Stimulated activated CD4-positive, alpha-beta T cell treated with anti-CD3 and anti-CD28 coated beads, Interleukin-2, amount 100 ng/mL, for 24 hours (primary cell): ENCODE measurements at regions not wholly inside any gene's neighbourhood (a gene's known extent, or its start where the extent isn't known, plus 50 kb on each side); places are given as distances from the start of the nearest gene placed in this dataset.
"Not testable (repeated sequence)": the region's sequence is repeated elsewhere in the genome, so short reads cannot be mapped to it uniquely, and the experiment has no call there.

Source experiments
- DNase-seq, 2 donors: peaks; one replicate each; pipeline ENCODE4 v3.0.0-alpha.2; 2020

- DNase-seq = not testable (repeated sequence)
These were observed 88.6 kb upstream of the NFIL3 start for GRCh38 chr9:91512235-91512634.

GRCh38 chr9:91503673-91504081, 80.0 kb upstream of the NFIL3 start:
- DNase-seq = no peak

- DNase-seq = no peak
These were observed 79.5 kb upstream of the NFIL3 start for GRCh38 chr9:91502913-91503672.

- DNase-seq = no peak
These were observed 78.8 kb upstream of the NFIL3 start for GRCh38 chr9:91502475-91502874.

- DNase-seq = peak in 1 of 2 donors; percentile 6
These were observed 76.9 kb upstream of the NFIL3 start for GRCh38 chr9:91500509-91501014.

- no peak for DNase-seq
These were observed 72.7 kb upstream of the NFIL3 start for GRCh38 chr9:91496351-91496750.

- DNase-seq = no peak
These were observed 71.8 kb upstream of the NFIL3 start for GRCh38 chr9:91495450-91495849.

- DNase-seq = no peak
These were observed 71.1 kb upstream of the NFIL3 start for GRCh38 chr9:91494751-91495150.

- DNase-seq = no peak
These were observed 68.6 kb upstream of the NFIL3 start for GRCh38 chr9:91492237-91492636.

GRCh38 chr9:91491624-91492023, 68.0 kb upstream of the NFIL3 start:
- no peak for DNase-seq

GRCh38 chr9:91489361-91489899, 65.8 kb upstream of the NFIL3 start:
- DNase-seq = no peak

GRCh38 chr9:91488341-91488740, 64.7 kb upstream of the NFIL3 start:
- no peak for DNase-seq

GRCh38 chr9:91486699-91487497, 63.3 kb upstream of the NFIL3 start:
- no peak for DNase-seq

GRCh38 chr9:91485006-91485405, 61.4 kb upstream of the NFIL3 start:
- DNase-seq = no peak

GRCh38 chr9:91483835-91484234, 60.2 kb upstream of the NFIL3 start:
- no peak for DNase-seq

- DNase-seq = no peak
These were observed 59.6 kb upstream of the NFIL3 start for GRCh38 chr9:91483189-91483691.

GRCh38 chr9:91481972-91482371, 58.3 kb upstream of the NFIL3 start:
- no peak for DNase-seq

GRCh38 chr9:91477106-91477505, 53.5 kb upstream of the NFIL3 start:
- no peak for DNase-seq

- no peak for DNase-seq
These were observed 51.0 kb upstream of the NFIL3 start for GRCh38 chr9:91474656-91475055.
